ENCODE measurements at regions not wholly inside any gene's neighbourhood (a gene's known extent, or its start where the extent isn't known, plus 50 kb on each side); places are given as distances from the start of the nearest gene placed in this dataset.

DNA sequence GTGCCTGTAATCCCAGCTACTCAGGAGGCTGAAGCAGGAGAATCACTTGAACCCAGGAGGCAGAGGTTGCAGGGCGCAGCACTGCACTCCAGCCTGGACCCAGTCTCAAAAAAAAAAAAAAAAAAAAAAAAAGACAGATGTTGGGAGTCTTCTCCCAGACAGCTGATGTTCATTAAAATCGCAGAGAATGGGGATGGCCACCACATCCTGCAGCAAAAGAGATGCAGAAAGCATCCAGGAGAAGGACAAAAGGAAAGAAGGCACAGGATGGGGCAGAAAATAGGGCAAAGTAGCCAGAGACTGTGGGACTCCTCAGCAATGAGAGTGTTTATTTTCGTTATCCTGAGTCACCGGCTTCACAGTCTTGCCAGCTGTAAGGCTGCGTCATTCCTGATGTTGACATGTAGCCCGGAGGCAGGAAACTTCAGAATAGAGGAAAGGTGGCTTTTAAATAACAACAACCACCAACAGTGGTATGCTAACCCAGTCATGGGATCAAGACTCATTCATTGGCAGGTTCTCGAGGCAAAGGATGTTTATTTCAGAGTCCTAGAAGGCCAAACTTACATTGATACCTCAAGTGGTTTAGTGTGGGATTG is 149.5 kb upstream of the SVIL start:
- Histone ChIP-seq H3K27me3 (ENCODE audit: control insufficient read depth, insufficient read depth, low read length) (no peaks in the 10 kb centered on the region), H3K9me3 (ENCODE audit: control insufficient read depth in 2 of 3, insufficient read depth in 1 of 3, low read length in 3 of 3) (peaks cover 0 to 8% (median 0%) of the 10 kb centered on the region in 3 donors), H3K4me1 (ENCODE audit: control insufficient read depth in 2 of 3, insufficient read depth in 2 of 3, low read depth in 1 of 3, low read length in 3 of 3) (peaks cover 0 to 3% (median 0%) of the 10 kb centered on the region in 3 donors), H3K27ac (ENCODE audit: low read depth in 2 of 2, low read length in 2 of 2) (peak overlapping the region in 1 of 2 donors; percentile 62), H3K4me3 (ENCODE audit: low read length in 3 of 3) (no peak overlapping the region), H3K9ac (ENCODE audit: low read length in 3 of 3) (no peak overlapping the region), H3K36me3 (ENCODE audit: control insufficient read depth in 2 of 3, insufficient read depth in 3 of 3, low read length in 3 of 3) (no peaks in the 10 kb centered on the region)
- peak in 3 of 5 donors; percentile 17 to 73 (median 56) for DNase-seq
- intact Hi-C loops (cut with DNase I): no loop called here
- TF ChIP-seq, protein P1, sequence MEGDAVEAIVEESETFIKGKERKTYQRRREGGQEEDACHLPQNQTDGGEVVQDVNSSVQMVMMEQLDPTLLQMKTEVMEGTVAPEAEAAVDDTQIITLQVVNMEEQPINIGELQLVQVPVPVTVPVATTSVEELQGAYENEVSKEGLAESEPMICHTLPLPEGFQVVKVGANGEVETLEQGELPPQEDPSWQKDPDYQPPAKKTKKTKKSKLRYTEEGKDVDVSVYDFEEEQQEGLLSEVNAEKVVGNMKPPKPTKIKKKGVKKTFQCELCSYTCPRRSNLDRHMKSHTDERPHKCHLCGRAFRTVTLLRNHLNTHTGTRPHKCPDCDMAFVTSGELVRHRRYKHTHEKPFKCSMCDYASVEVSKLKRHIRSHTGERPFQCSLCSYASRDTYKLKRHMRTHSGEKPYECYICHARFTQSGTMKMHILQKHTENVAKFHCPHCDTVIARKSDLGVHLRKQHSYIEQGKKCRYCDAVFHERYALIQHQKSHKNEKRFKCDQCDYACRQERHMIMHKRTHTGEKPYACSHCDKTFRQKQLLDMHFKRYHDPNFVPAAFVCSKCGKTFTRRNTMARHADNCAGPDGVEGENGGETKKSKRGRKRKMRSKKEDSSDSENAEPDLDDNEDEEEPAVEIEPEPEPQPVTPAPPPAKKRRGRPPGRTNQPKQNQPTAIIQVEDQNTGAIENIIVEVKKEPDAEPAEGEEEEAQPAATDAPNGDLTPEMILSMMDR (IDR thresholded peaks at IDR 0.05; ENCODE audit: borderline replicate concordance, extremely low read depth, insufficient read depth): no peak
- FAIRE-seq: peak; percentile 78

GRCh38 chr10:29783201-29783947 is 148.6 kb upstream of the SVIL start:
- no peak for FAIRE-seq
- intact Hi-C loops (cut with DNase I): no loop called here

DNA sequence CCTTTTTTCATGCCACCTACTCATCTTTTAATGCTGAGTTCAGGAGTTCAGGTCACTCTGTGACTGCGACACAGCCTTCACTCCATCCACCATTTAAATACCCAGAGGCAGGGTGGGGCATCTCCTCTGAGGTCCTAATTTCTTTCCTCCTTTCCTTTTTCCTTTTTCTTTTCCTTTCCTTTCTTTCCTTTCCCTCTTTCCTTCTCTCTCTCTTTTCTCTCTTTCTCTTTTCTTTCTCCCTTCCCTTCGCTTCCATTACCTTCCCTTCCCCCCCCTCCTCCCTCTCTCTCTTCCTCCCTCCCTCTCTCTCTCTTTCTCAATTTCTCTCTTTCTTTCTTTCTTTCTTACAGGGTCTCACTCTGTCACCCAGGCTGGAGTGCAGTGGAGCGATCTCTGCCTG is 145.9 kb upstream of the SVIL start:
- intact Hi-C loops (cut with DNase I): no loop called here
- Histone ChIP-seq H3K27ac (ENCODE audit: low read depth in 2 of 2, low read length in 2 of 2) (no peak overlapping the region), H3K9me3 (ENCODE audit: control insufficient read depth in 2 of 3, insufficient read depth in 1 of 3, low read length in 3 of 3) (no peaks in the 10 kb centered on the region), H3K36me3 (ENCODE audit: control insufficient read depth in 2 of 3, insufficient read depth in 3 of 3, low read length in 3 of 3) (no peaks in the 10 kb centered on the region), H3K4me1 (ENCODE audit: control insufficient read depth in 2 of 3, insufficient read depth in 2 of 3, low read depth in 1 of 3, low read length in 3 of 3) (peaks cover 0 to 3% (median 0%) of the 10 kb centered on the region in 3 donors), H3K4me3 (ENCODE audit: low read length in 3 of 3) (no peak overlapping the region), H3K27me3 (ENCODE audit: control insufficient read depth, insufficient read depth, low read length) (no peaks in the 10 kb centered on the region), H3K9ac (ENCODE audit: low read length in 3 of 3) (no peak overlapping the region)
- DNase-seq: no peak
- FAIRE-seq: no peak
- TF ChIP-seq, protein P1 (IDR thresholded peaks at IDR 0.05; ENCODE audit: borderline replicate concordance, extremely low read depth, insufficient read depth): no peak

More at GRCh38 chr10:29783201-29783947, 148.6 kb upstream of the SVIL start:
- Histone ChIP-seq H3K4me1 (ENCODE audit: control insufficient read depth in 2 of 3, insufficient read depth in 2 of 3, low read depth in 1 of 3, low read length in 3 of 3) (peaks cover 0 to 3% (median 0%) of the 10 kb centered on the region in 3 donors), H3K9me3 (ENCODE audit: control insufficient read depth in 2 of 3, insufficient read depth in 1 of 3, low read length in 3 of 3) (peaks cover 0 to 6% (median 0%) of the 10 kb centered on the region in 3 donors), H3K9ac (ENCODE audit: low read length in 3 of 3) (no peak overlapping the region), H3K27ac (ENCODE audit: low read depth in 2 of 2, low read length in 2 of 2) (peak overlapping the region in 1 of 2 donors; percentile 8), H3K36me3 (ENCODE audit: control insufficient read depth in 2 of 3, insufficient read depth in 3 of 3, low read length in 3 of 3) (no peaks in the 10 kb centered on the region), H3K4me3 (ENCODE audit: low read length in 3 of 3) (no peak overlapping the region), H3K27me3 (ENCODE audit: control insufficient read depth, insufficient read depth, low read length) (no peaks in the 10 kb centered on the region)
- DNase-seq: no peak
- TF ChIP-seq, protein P1 (IDR thresholded peaks at IDR 0.05; ENCODE audit: borderline replicate concordance, extremely low read depth, insufficient read depth): no peak

All from kidney (tissue), 13 donors.